Caco-2 (cell line): ENCODE measurements at regions not wholly inside any gene's neighbourhood (a gene's known extent, or its start where the extent isn't known, plus 50 kb on each side); places are given as distances from the start of the nearest gene placed in this dataset.
"Not testable (repeated sequence)": the region's sequence is repeated elsewhere in the genome, so short reads cannot be mapped to it uniquely, and the experiment has no call there.

ENCODE experiments used
- BruUV-seq: library from RNA; stranded (reverse); fragments of 400-500 nt; replicated peaks from 2 replicates; lab custom pipeline; 2021; lab: Mats Ljungman, UMichigan
- CTCF ChIA-PET: fragments of 300-600 bp; sonication (Branson Sonifier 250); formaldehyde crosslinking; loops from one replicate; lab custom pipeline; 2022; ENCODE audit warnings: antibody characterized with exemption; lab: Charles Lee
- POLR2A ChIA-PET: fragments of 300-600 bp; sonication (Branson Sonifier 250); formaldehyde crosslinking; loops from one replicate; lab custom pipeline; 2022; ENCODE audit warnings: antibody characterized with exemption; lab: Charles Lee
- DNase-seq, 2 experiments: peaks; one replicate each; pipeline versions ENCODE4 v3.0.0 to v3.0.0-alpha.2; 2020 to 2022
- H3K27me3 ChIP-seq: replicated peaks from 2 replicates; pipeline ENCODE4 v1.6.0; 2011; ENCODE audit warnings: low read length; ENCODE audit not compliant: control insufficient read depth, insufficient read depth
- H3K36me3 ChIP-seq: 2 replicates; pipeline ENCODE4 v1.5.1; 2011; ENCODE audit warnings: low read length; ENCODE audit not compliant: control insufficient read depth, insufficient read depth
- H3K4me1 ChIP-seq: fragments of 250-450 bp; sonication (Bioruptor Pico); 2 replicates; pipeline ENCODE4 v1.5.1; 2020; ENCODE audit warnings: mild to moderate bottlenecking
- H3K4me3 ChIP-seq: 2 replicates; pipeline ENCODE4 v1.5.1; 2011; ENCODE audit warnings: low read depth, mild to moderate bottlenecking, control low read depth, low read length
- H3K9me3 ChIP-seq: fragments of 250-450 bp; sonication (Bioruptor Pico); 2 replicates; pipeline ENCODE4 v1.5.1; 2020; ENCODE audit warnings: mild to moderate bottlenecking, moderate library complexity
- H3K27ac Mint-ChIP-seq: one replicate; pipeline ENCODE4 v1.8.0; 2022; ENCODE audit warnings: mixed read lengths; ENCODE audit not compliant: unreplicated experiment
- H3K27me3 Mint-ChIP-seq: one replicate; pipeline ENCODE4 v1.8.0; 2022; ENCODE audit warnings: mixed read lengths; ENCODE audit not compliant: insufficient read depth, unreplicated experiment
- H3K36me3 Mint-ChIP-seq: one replicate; pipeline ENCODE4 v1.8.0; 2022; ENCODE audit warnings: mild to moderate bottlenecking, mixed read lengths; ENCODE audit not compliant: insufficient read depth, unreplicated experiment
- H3K4me1 Mint-ChIP-seq: one replicate; pipeline ENCODE4 v1.8.0; 2022; ENCODE audit warnings: low read depth, mixed read lengths; ENCODE audit not compliant: unreplicated experiment
- H3K4me3 Mint-ChIP-seq: one replicate; pipeline ENCODE4 v1.8.0; 2022; ENCODE audit warnings: mild to moderate bottlenecking, moderate library complexity, mixed read lengths; ENCODE audit not compliant: unreplicated experiment
- H3K9me3 Mint-ChIP-seq: one replicate; pipeline ENCODE4 v1.8.0; 2022; ENCODE audit warnings: mixed read lengths; ENCODE audit not compliant: unreplicated experiment
- intact Hi-C: fragments of 100-400 bp; cut with micrococcal nuclease; formaldehyde crosslinking; loops from one replicate; pipeline ENCODE4 v1.10.0; 2022; ENCODE audit not compliant: unreplicated experiment
- TF ChIP-seq, protein P1 (sequence below), 2 experiments: fragments of 200-600 bp in 1 of 2; IDR thresholded peaks; 1 replicate in 1 of 2; 2 replicates in 1 of 2; pipeline versions ENCODE4 v1.5.1 to v1.8.0; 2011 to 2022; ENCODE audit warnings: antibody characterized with exemption in 1 of 2, control low read depth in 1 of 2, inconsistent platforms in 1 of 2, low read depth in 1 of 2, low read length in 1 of 2, mild to moderate bottlenecking in 1 of 2, moderate library complexity in 1 of 2; ENCODE audit not compliant: insufficient read depth in 1 of 2, severe bottlenecking in 1 of 2, unreplicated experiment in 1 of 2

DNA sequence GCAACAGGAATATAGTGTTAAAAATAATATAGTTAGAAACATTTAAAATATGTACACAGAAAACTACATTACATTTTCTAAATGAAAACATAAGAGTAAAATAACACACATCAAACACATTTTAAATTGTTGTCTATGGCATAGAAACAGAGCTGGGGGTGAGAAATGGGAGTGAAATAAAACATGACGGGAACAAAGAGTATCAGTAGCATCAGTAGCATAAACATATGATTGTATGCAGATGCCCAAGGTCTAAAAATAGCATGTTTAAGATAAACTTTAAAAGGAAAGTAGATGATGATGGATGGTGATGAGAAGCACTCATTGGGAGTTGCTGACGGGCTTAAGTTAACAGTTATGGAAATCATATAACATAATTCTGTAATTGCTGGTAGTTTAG, 1221.7 kb upstream of the SPRY2 start:
- Mint-ChIP-seq H3K9me3 (no peaks in the 10 kb centered on the region), H3K4me3 (no peak overlapping the region), H3K4me1 (no peaks in the 10 kb centered on the region), H3K27me3 (peaks cover 5% of the 10 kb centered on the region), H3K27ac (no peak overlapping the region), H3K36me3 (no peaks in the 10 kb centered on the region)
- intact Hi-C loops: no loop called here
- ChIA-PET CTCF (no interaction called here), POLR2A (no interaction called here)
- Histone ChIP-seq H3K9me3 (no peaks in the 10 kb centered on the region; the same call in 1 of the 2 replicates), H3K36me3 (no peaks in the 10 kb centered on the region), H3K27me3 (no peaks in the 10 kb centered on the region), H3K4me3 (no peak overlapping the region), H3K4me1 (no peaks in the 10 kb centered on the region)
- no peak for DNase-seq
- no TSS peak for BruUV-seq
- TF ChIP-seq, protein P1, sequence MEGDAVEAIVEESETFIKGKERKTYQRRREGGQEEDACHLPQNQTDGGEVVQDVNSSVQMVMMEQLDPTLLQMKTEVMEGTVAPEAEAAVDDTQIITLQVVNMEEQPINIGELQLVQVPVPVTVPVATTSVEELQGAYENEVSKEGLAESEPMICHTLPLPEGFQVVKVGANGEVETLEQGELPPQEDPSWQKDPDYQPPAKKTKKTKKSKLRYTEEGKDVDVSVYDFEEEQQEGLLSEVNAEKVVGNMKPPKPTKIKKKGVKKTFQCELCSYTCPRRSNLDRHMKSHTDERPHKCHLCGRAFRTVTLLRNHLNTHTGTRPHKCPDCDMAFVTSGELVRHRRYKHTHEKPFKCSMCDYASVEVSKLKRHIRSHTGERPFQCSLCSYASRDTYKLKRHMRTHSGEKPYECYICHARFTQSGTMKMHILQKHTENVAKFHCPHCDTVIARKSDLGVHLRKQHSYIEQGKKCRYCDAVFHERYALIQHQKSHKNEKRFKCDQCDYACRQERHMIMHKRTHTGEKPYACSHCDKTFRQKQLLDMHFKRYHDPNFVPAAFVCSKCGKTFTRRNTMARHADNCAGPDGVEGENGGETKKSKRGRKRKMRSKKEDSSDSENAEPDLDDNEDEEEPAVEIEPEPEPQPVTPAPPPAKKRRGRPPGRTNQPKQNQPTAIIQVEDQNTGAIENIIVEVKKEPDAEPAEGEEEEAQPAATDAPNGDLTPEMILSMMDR (IDR thresholded peaks at IDR 0.05; ENCODE audit: insufficient read depth in 1 of 2, low read depth in 1 of 2, low read length in 1 of 2, severe bottlenecking in 1 of 2, unreplicated experiment in 1 of 2): no peak

DNA sequence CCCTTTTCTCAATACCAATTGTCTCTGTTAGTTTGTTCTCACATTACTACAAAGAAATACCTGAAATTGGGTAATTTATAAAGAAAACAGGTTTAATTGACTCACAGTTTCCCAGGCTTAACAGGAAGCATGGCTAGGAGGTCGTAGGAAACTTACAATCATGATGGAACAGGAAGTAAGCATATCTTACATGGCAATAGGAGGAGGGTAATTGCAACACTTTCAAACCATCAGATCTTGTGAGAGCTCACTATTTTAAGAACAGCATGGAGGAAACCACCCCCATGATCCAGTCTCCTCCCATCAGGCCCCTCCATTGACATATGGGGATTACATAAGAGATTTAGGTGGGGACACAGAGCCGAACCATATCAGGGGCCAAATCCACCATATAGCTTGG, 1210.1 kb upstream of the SPRY2 start:
- CTCF ChIA-PET: no interaction called here
- DNase-seq: no peak
- Histone ChIP-seq H3K4me1 (no peaks in the 10 kb centered on the region), H3K27me3 (no peaks in the 10 kb centered on the region), H3K36me3 (no peaks in the 10 kb centered on the region), H3K9me3 (peaks cover 12% of the 10 kb centered on the region; the same call in 1 of the 2 replicates), H3K4me3 (no peak overlapping the region)
- no TSS peak for BruUV-seq
- Mint-ChIP-seq H3K36me3 (no peaks in the 10 kb centered on the region), H3K27me3 (no peaks in the 10 kb centered on the region), H3K4me1 (no peaks in the 10 kb centered on the region), H3K4me3 (no peak overlapping the region), H3K27ac (no peak overlapping the region), H3K9me3 (peaks cover 10% of the 10 kb centered on the region)
- intact Hi-C loops: no loop called here
- POLR2A ChIA-PET: no interaction called here
- TF ChIP-seq, protein P1 (IDR thresholded peaks at IDR 0.05; ENCODE audit: insufficient read depth in 1 of 2, low read depth in 1 of 2, low read length in 1 of 2, severe bottlenecking in 1 of 2, unreplicated experiment in 1 of 2): no peak

DNA sequence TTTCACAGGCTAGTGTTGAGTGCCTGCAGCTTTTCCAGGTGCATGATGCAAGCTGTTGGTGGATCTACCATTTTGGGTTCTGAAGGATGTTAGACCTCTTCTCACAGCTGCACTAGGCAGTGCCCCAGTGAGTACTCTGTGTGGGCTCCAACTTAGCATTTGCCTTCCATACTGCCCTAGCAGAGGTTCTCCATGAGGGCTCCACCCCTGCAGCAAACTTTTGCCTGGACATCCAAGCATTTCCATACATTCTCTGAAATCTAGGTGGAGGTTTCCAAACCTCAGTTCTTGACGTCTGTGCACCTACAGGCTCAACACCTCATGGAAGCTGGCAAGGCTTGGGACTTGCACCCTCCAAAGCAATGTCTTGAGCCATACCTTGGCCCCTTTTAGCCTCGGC, 1205.4 kb upstream of the SPRY2 start:
- H3K4me3 ChIP-seq, BruUV-seq, H3K27ac Mint-ChIP-seq, H3K27me3 Mint-ChIP-seq, H3K4me1 ChIP-seq, H3K36me3 Mint-ChIP-seq, H3K27me3 ChIP-seq, H3K4me3 Mint-ChIP-seq, intact Hi-C loops, POLR2A ChIA-PET, CTCF ChIA-PET, H3K4me1 Mint-ChIP-seq, H3K36me3 ChIP-seq, DNase-seq: not testable (repeated sequence)
- H3K9me3 ChIP-seq: peaks cover 16% of the 10 kb centered on the region; the same call in 1 of the 2 replicates
- peaks cover 30% of the 10 kb centered on the region for H3K9me3 Mint-ChIP-seq

- peaks cover under 1% of the 10 kb centered on the region; the same call in 1 of the 2 replicates for H3K9me3 ChIP-seq
- H3K4me3 ChIP-seq: no peak overlapping the region
- Mint-ChIP-seq H3K27me3 (no peaks in the 10 kb centered on the region), H3K4me3 (no peak overlapping the region), H3K36me3 (no peaks in the 10 kb centered on the region), H3K4me1 (no peaks in the 10 kb centered on the region), H3K9me3 (peaks cover 18% of the 10 kb centered on the region), H3K27ac (no peak overlapping the region)
- H3K36me3 ChIP-seq: no peaks in the 10 kb centered on the region
- no TSS peak for BruUV-seq
- TF ChIP-seq, protein P1 (IDR thresholded peaks at IDR 0.05; ENCODE audit: insufficient read depth in 1 of 2, low read depth in 1 of 2, low read length in 1 of 2, severe bottlenecking in 1 of 2, unreplicated experiment in 1 of 2): peak in 1 of 2 experiments; percentile 26
- H3K4me1 ChIP-seq: no peaks in the 10 kb centered on the region
- intact Hi-C loops: loop anchor here (2.0 kb wide), 1 partner anchor 332 kb away; no protein-coding TSS in a partner anchor
- no peaks in the 10 kb centered on the region for H3K27me3 ChIP-seq
- no peak for DNase-seq
- ChIA-PET POLR2A (no interaction called here), CTCF (no interaction called here)
Measured at GRCh38 chr13:81540777-81541176, 1199.9 kb upstream of the SPRY2 start.
